Tibial nerve (tissue), 4 donors: ENCODE measurements at regions not wholly inside any gene's neighbourhood (a gene's known extent, or its start where the extent isn't known, plus 50 kb on each side); places are given as distances from the start of the nearest gene placed in this dataset.

Experiments used
- EP300 ChIP-seq, 2 donors: sonication (generic); formaldehyde crosslinking; IDR thresholded peaks; one replicate each; pipeline ENCODE4 v1.6.1; 2017; ENCODE audit warnings: antibody characterized with exemption in 2 of 2, mild to moderate bottlenecking in 1 of 2
- POLR2A ChIP-seq, 2 donors: fragments of 450-650 bp; IDR thresholded peaks; one replicate each; pipeline ENCODE4 v1.6.1; 2017; ENCODE audit warnings: antibody characterized with exemption in 2 of 2, mild to moderate bottlenecking in 2 of 2, moderate library complexity in 2 of 2
- TF ChIP-seq, protein P1 (sequence below), 5 experiments: fragments of 200-600 bp in 3 of 5; fragments of 450-650 bp in 2 of 5; sonication (generic) in 3 of 5; IDR thresholded peaks; one replicate each; pipeline ENCODE4 v1.5.1; 2016 to 2019; ENCODE audit warnings: antibody characterized with exemption in 5 of 5, mild to moderate bottlenecking in 3 of 5, moderate library complexity in 2 of 5

DNA sequence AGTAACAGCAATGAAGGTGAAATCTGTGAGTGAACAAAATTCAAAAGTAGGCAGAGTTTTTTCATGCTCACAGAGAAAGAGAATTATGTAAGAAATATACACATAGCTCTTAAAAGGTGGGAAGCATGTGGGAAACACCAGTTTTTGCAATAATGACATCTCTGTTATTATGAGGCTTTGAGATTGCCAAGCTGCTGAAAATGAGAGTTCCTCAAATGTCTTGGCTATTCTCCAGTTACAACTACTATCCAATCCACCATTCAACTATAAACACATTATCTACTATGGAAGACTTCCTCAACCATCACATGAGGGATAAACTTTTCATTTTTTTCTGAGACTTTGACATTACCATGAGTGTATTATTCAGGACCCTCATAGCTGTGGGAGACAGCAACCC, 420.8 kb upstream of the ACTBL2 start:
- TF ChIP-seq, protein P1, sequence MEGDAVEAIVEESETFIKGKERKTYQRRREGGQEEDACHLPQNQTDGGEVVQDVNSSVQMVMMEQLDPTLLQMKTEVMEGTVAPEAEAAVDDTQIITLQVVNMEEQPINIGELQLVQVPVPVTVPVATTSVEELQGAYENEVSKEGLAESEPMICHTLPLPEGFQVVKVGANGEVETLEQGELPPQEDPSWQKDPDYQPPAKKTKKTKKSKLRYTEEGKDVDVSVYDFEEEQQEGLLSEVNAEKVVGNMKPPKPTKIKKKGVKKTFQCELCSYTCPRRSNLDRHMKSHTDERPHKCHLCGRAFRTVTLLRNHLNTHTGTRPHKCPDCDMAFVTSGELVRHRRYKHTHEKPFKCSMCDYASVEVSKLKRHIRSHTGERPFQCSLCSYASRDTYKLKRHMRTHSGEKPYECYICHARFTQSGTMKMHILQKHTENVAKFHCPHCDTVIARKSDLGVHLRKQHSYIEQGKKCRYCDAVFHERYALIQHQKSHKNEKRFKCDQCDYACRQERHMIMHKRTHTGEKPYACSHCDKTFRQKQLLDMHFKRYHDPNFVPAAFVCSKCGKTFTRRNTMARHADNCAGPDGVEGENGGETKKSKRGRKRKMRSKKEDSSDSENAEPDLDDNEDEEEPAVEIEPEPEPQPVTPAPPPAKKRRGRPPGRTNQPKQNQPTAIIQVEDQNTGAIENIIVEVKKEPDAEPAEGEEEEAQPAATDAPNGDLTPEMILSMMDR (IDR thresholded peaks at IDR 0.05) = no peak
- TF ChIP-seq POLR2A (IDR thresholded peaks at IDR 0.05) (no peak), EP300 (IDR thresholded peaks at IDR 0.05) (no peak)
